ENCODE measurements at regions not wholly inside any gene's neighbourhood (a gene's known extent, or its start where the extent isn't known, plus 50 kb on each side); places are given as distances from the start of the nearest gene placed in this dataset.
"Not testable (repeated sequence)": the region's sequence is repeated elsewhere in the genome, so short reads cannot be mapped to it uniquely, and the experiment has no call there.

GRCh38 chrX:116292183-116292582, 121.6 kb downstream of the AGTR2 start:
- ATAC-seq (no peak), DNase-seq (no peak)
- Histone ChIP-seq H3K27me3 (ENCODE audit: control insufficient read depth, insufficient read depth) (no peaks in the 10 kb centered on the region), H3K9me3 (ENCODE audit: control insufficient read depth, low read length) (no peaks in the 10 kb centered on the region), H3K4me3 (ENCODE audit: low read length) (no peak overlapping the region), H3K27ac (ENCODE audit: low read length) (no peak overlapping the region), H3K4me1 (ENCODE audit: control insufficient read depth, insufficient read depth, low read length) (no peaks in the 10 kb centered on the region)
- 80% methylated on average over 4 of the region's 4 CpGs for WGBS
- intact Hi-C loops (cut with DNase I) = no loop called here

- intact Hi-C loops (cut with DNase I) = no loop called here
- ATAC-seq (no peak), DNase-seq (no peak)
- no peaks in the 10 kb centered on the region for H3K27me3 ChIP-seq (ENCODE audit: control insufficient read depth, insufficient read depth)
- H3K4me3 ChIP-seq (ENCODE audit: low read length) = no peak overlapping the region
- no peaks in the 10 kb centered on the region for H3K9me3 ChIP-seq (ENCODE audit: control insufficient read depth, low read length)
- H3K27ac ChIP-seq (ENCODE audit: low read length) = no peak overlapping the region
- 57% methylated on average over 3 of the region's 3 CpGs for WGBS
- no peaks in the 10 kb centered on the region for H3K4me1 ChIP-seq (ENCODE audit: control insufficient read depth, insufficient read depth, low read length)
Observed at GRCh38 chrX:116298956-116299355, 128.4 kb downstream of the AGTR2 start.

- ATAC-seq (no peak), DNase-seq (no peak)
- intact Hi-C loops (cut with DNase I) = no loop called here
- Histone ChIP-seq H3K27me3 (ENCODE audit: control insufficient read depth, insufficient read depth) (no peaks in the 10 kb centered on the region), H3K4me1 (ENCODE audit: control insufficient read depth, insufficient read depth, low read length) (no peaks in the 10 kb centered on the region), H3K4me3 (ENCODE audit: low read length) (no peak overlapping the region), H3K27ac (ENCODE audit: low read length) (no peak overlapping the region), H3K9me3 (ENCODE audit: control insufficient read depth, low read length) (no peaks in the 10 kb centered on the region)
- WGBS = 81% methylated on average over 2 of the region's 2 CpGs
Observed at GRCh38 chrX:116306218-116306617, 130.2 kb upstream of the SLC6A14 start.

- ATAC-seq (peak; percentile 65 to 80), DNase-seq (peak; percentile 55 to 74 (median 69))
- 26% methylated on average over 3 of the region's 3 CpGs for WGBS
- Histone ChIP-seq H3K4me3 (ENCODE audit: low read length) (no peak overlapping the region), H3K9me3 (ENCODE audit: control insufficient read depth, low read length) (no peaks in the 10 kb centered on the region), H3K27ac (ENCODE audit: low read length) (no peak overlapping the region), H3K4me1 (ENCODE audit: control insufficient read depth, insufficient read depth, low read length) (no peaks in the 10 kb centered on the region), H3K27me3 (ENCODE audit: control insufficient read depth, insufficient read depth) (no peaks in the 10 kb centered on the region)
- intact Hi-C loops (cut with DNase I) = no loop called here
Observed at GRCh38 chrX:116317409-116317808, 119.0 kb upstream of the SLC6A14 start.

- no peak for ATAC-seq
- intact Hi-C loops (cut with DNase I) = no loop called here
- H3K27me3 ChIP-seq (ENCODE audit: control insufficient read depth, insufficient read depth) = no peaks in the 10 kb centered on the region
- H3K27ac ChIP-seq (ENCODE audit: low read length) = no peak overlapping the region
- no peak for DNase-seq
- 80% methylated on average over 1 of the region's 1 CpG for WGBS
- H3K4me1 ChIP-seq (ENCODE audit: control insufficient read depth, insufficient read depth, low read length) = no peaks in the 10 kb centered on the region
- no peaks in the 10 kb centered on the region for H3K9me3 ChIP-seq (ENCODE audit: control insufficient read depth, low read length)
- H3K4me3 ChIP-seq (ENCODE audit: low read length) = no peak overlapping the region
Observed at GRCh38 chrX:116318672-116319071, 117.7 kb upstream of the SLC6A14 start.

GRCh38 chrX:116321711-116322110, 114.7 kb upstream of the SLC6A14 start:
- no peaks in the 10 kb centered on the region for H3K27me3 ChIP-seq (ENCODE audit: control insufficient read depth, insufficient read depth)
- no peak overlapping the region for H3K27ac ChIP-seq (ENCODE audit: low read length)
- no peaks in the 10 kb centered on the region for H3K9me3 ChIP-seq (ENCODE audit: control insufficient read depth, low read length)
- 41% methylated on average over 2 of the region's 2 CpGs for WGBS
- intact Hi-C loops (cut with DNase I) = no loop called here
- no peak overlapping the region for H3K4me3 ChIP-seq (ENCODE audit: low read length)
- no peaks in the 10 kb centered on the region for H3K4me1 ChIP-seq (ENCODE audit: control insufficient read depth, insufficient read depth, low read length)
- no peak for ATAC-seq
- no peak for DNase-seq

- H3K4me1 ChIP-seq (ENCODE audit: control insufficient read depth, insufficient read depth, low read length); H3K4me3 ChIP-seq (ENCODE audit: low read length); H3K27me3 ChIP-seq (ENCODE audit: control insufficient read depth, insufficient read depth); H3K9me3 ChIP-seq (ENCODE audit: control insufficient read depth, low read length); H3K27ac ChIP-seq (ENCODE audit: low read length); DNase-seq; ATAC-seq: not testable (repeated sequence)
- WGBS = 62% methylated on average over 7 of the region's 7 CpGs
- intact Hi-C loops (cut with DNase I) = loop anchor here in 1 of 4 donors (10.0 kb wide), 1 partner anchor 443 kb away; no protein-coding TSS in a partner anchor
Observed at GRCh38 chrX:116332026-116332425, 104.4 kb upstream of the SLC6A14 start.

DNA sequence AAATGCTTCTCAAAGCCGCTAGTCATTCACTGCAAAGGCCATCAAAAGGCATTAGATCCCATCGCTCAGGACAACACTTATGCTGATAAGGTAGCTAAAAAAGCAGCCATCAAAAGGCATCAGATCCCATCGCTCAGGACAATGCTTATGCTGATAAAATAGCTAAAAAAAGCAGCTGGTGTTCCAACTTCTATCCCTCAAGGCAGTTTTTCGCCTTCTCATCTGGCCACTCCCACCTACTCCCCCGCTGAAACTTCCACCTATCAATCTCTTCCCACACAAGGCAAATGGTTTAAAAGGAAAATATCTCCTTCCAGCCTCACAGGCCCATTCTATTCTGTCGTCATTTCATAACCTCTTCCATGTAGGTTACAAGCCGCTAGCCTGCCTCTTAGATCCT, 101.6 kb upstream of the SLC6A14 start:
- H3K27me3 ChIP-seq (ENCODE audit: control insufficient read depth, insufficient read depth); ATAC-seq; H3K4me3 ChIP-seq (ENCODE audit: low read length); H3K4me1 ChIP-seq (ENCODE audit: control insufficient read depth, insufficient read depth, low read length); DNase-seq; H3K9me3 ChIP-seq (ENCODE audit: control insufficient read depth, low read length); H3K27ac ChIP-seq (ENCODE audit: low read length): not testable (repeated sequence)
- intact Hi-C loops (cut with DNase I) = loop anchor here in 1 of 4 donors (10.0 kb wide), 1 partner anchor 440 kb away; no protein-coding TSS in a partner anchor
- 35% methylated on average over 7 of the region's 7 CpGs for WGBS

DNA sequence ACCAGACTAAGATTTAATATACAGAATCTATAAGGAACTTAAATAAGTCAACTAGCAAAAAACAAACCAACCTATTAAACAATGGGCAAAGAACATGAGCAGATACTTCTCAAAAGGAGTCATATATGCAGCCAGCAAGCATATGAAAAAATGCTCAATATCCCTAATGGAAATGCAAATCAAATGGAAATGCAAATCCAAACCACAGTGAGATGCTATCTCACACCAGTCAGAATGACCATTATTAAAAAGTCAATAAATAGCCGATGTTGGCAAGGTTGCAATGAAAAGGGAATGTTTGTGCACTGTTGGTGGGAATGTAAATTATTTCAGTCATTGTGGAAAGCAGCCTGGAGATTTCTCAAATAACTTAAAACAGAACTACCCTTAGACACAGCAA, 97.0 kb upstream of the SLC6A14 start:
- Histone ChIP-seq H3K27me3 (ENCODE audit: control insufficient read depth, insufficient read depth) (no peaks in the 10 kb centered on the region), H3K4me3 (ENCODE audit: low read length) (no peak overlapping the region), H3K9me3 (ENCODE audit: control insufficient read depth, low read length) (no peaks in the 10 kb centered on the region), H3K4me1 (ENCODE audit: control insufficient read depth, insufficient read depth, low read length) (no peaks in the 10 kb centered on the region), H3K27ac (ENCODE audit: low read length) (no peak overlapping the region)
- no peak for DNase-seq
- no peak for ATAC-seq
- intact Hi-C loops (cut with DNase I) = loop anchor here in 1 of 4 donors (10.0 kb wide), 1 partner anchor 435 kb away; no protein-coding TSS in a partner anchor
- 89% methylated on average over 1 of the region's 1 CpG for WGBS

- H3K4me3 ChIP-seq (ENCODE audit: low read length) = no peak overlapping the region
- H3K4me1 ChIP-seq (ENCODE audit: control insufficient read depth, insufficient read depth, low read length) = no peaks in the 10 kb centered on the region
- H3K9me3 ChIP-seq (ENCODE audit: control insufficient read depth, low read length) = no peaks in the 10 kb centered on the region
- DNase-seq (peak in 1 of 3 donors; percentile 32), ATAC-seq (peak in 1 of 2 donors; percentile 77)
- intact Hi-C loops (cut with DNase I) = no loop called here
- 14% methylated on average over 4 of the region's 4 CpGs for WGBS
- no peak overlapping the region for H3K27ac ChIP-seq (ENCODE audit: low read length)
- no peaks in the 10 kb centered on the region for H3K27me3 ChIP-seq (ENCODE audit: control insufficient read depth, insufficient read depth)
Observed at GRCh38 chrX:116342903-116343302, 93.5 kb upstream of the SLC6A14 start.

DNA sequence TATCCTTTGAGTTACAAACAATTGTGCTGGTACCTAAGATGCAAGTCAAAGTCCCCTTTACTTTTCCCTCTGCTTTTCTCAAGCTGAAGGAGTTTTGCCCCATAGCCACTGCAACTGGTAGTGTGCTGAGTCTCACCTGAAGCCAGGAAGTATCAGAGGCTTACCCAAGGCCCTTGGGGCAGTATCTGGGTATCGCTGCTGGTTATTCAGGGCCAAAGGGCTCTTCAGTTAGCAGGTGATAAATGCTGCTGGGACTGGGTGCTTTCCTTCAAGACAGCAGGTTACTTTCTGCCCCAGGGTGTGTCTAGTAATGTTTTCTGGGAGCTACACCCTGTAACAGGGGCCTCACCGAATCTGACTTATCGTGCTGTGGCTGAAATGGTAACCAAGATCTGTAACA, 90.4 kb upstream of the SLC6A14 start:
- intact Hi-C loops (cut with DNase I) = no loop called here
- no peak overlapping the region for H3K4me3 ChIP-seq (ENCODE audit: low read length)
- H3K27me3 ChIP-seq (ENCODE audit: control insufficient read depth, insufficient read depth) = no peaks in the 10 kb centered on the region
- no peak for DNase-seq
- ATAC-seq = no peak
- 83% methylated on average over 3 of the region's 3 CpGs for WGBS
- no peaks in the 10 kb centered on the region for H3K4me1 ChIP-seq (ENCODE audit: control insufficient read depth, insufficient read depth, low read length)
- no peaks in the 10 kb centered on the region for H3K9me3 ChIP-seq (ENCODE audit: control insufficient read depth, low read length)
- no peak overlapping the region for H3K27ac ChIP-seq (ENCODE audit: low read length)

DNA sequence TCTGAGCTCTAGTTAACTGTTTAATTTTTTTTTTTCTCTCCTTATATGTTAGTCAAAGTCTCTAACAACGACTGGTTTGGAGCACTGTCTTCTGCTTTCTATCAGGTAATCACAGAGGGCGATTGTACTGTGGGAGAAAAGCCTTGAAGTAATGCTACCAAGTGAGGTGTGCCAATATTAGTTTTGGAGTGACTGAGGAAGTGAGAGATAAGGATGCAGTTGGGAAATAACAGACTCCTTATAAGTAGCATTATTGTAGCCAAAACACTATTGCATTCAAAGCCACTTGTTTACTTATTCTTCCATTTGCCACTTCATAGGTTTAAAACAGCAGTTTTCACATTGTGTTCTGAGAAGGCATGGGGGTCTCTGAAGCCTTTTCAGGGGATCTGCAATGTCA, 79.1 kb upstream of the SLC6A14 start:
- peak in 1 of 2 donors; percentile 65 for ATAC-seq
- no peak overlapping the region for H3K27ac ChIP-seq (ENCODE audit: low read length)
- no peaks in the 10 kb centered on the region for H3K27me3 ChIP-seq (ENCODE audit: control insufficient read depth, insufficient read depth)
- intact Hi-C loops (cut with DNase I) = no loop called here
- DNase-seq = no peak
- H3K4me1 ChIP-seq (ENCODE audit: control insufficient read depth, insufficient read depth, low read length) = no peaks in the 10 kb centered on the region
- H3K9me3 ChIP-seq (ENCODE audit: control insufficient read depth, low read length) = no peaks in the 10 kb centered on the region
- WGBS = 16% methylated on average over 2 of the region's 2 CpGs
- H3K4me3 ChIP-seq (ENCODE audit: low read length) = no peak overlapping the region
